Stomach smooth muscle (tissue), 2 donors: ENCODE measurements at regions not wholly inside any gene's neighbourhood (a gene's known extent, or its start where the extent isn't known, plus 50 kb on each side); places are given as distances from the start of the nearest gene placed in this dataset.
"Not testable (repeated sequence)": the region's sequence is repeated elsewhere in the genome, so short reads cannot be mapped to it uniquely, and the experiment has no call there.

Source experiments
- H3K27ac ChIP-seq: one replicate; pipeline ENCODE4 v1.7.0; 2013; ENCODE audit warnings: mild to moderate bottlenecking, low read length, inconsistent platforms
- H3K27me3 ChIP-seq, 2 donors: one replicate each; pipeline ENCODE4 v1.7.0; 2013; ENCODE audit warnings: low read length in 2 of 2; ENCODE audit not compliant: insufficient read depth in 2 of 2, control insufficient read depth in 1 of 2
- H3K36me3 ChIP-seq, 2 donors: one replicate each; pipeline ENCODE4 v1.7.0; 2013; ENCODE audit warnings: low read length in 2 of 2; ENCODE audit not compliant: control insufficient read depth in 2 of 2, insufficient read depth in 2 of 2
- H3K4me1 ChIP-seq: one replicate; pipeline ENCODE4 v1.7.0; 2013; ENCODE audit warnings: low read length; ENCODE audit not compliant: control insufficient read depth, insufficient read depth
- H3K4me3 ChIP-seq, 2 donors: one replicate each; pipeline ENCODE4 v1.7.0; 2013; ENCODE audit warnings: low read length in 2 of 2
- H3K9ac ChIP-seq, 2 donors: one replicate each; pipeline ENCODE4 v1.7.0; 2013; ENCODE audit warnings: low read length in 2 of 2, mild to moderate bottlenecking in 1 of 2
- H3K9me3 ChIP-seq, 2 donors: one replicate each; pipeline ENCODE4 v1.7.0; 2013; ENCODE audit warnings: low read length in 2 of 2; ENCODE audit not compliant: control insufficient read depth in 2 of 2
- donor health status: healthy.
- donor health status: Pancreatic carcinoma.

- peaks cover 17% of the 10 kb centered on the region for H3K4me1 ChIP-seq
- not testable (repeated sequence) for H3K4me3 ChIP-seq, H3K27ac ChIP-seq, H3K36me3 ChIP-seq, H3K9ac ChIP-seq, H3K9me3 ChIP-seq, H3K27me3 ChIP-seq
These were observed 73.6 kb downstream of the KLF15 start for GRCh38 chr3:126283651-126284050.

DNA sequence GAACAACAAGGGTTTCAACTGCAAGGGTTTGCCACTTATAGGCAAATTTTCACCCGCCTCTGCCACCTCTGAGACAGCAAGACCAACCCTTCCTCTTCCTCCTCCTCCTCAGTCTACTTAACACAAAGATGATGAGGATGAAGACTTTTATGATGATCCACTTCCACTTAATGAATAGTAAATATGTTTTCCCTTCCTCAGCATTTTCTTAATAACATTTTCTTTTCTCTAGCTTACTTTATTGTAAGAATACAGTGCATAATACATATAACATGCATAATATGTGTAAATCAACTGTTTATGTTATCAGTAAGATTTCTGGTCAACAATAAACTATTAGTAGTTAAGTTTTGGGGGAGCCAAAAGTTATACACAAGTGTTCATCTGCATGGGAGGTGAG lies 77.4 kb downstream of the KLF15 start:
- H3K4me3 ChIP-seq = no peak overlapping the region
- no peak overlapping the region for H3K9ac ChIP-seq
- peaks cover 0 to 2% of the 10 kb centered on the region in 2 donors for H3K27me3 ChIP-seq
- H3K4me1 ChIP-seq = no peaks in the 10 kb centered on the region
- no peaks in the 10 kb centered on the region for H3K9me3 ChIP-seq
- no peaks in the 10 kb centered on the region for H3K36me3 ChIP-seq
- no peak overlapping the region for H3K27ac ChIP-seq

DNA sequence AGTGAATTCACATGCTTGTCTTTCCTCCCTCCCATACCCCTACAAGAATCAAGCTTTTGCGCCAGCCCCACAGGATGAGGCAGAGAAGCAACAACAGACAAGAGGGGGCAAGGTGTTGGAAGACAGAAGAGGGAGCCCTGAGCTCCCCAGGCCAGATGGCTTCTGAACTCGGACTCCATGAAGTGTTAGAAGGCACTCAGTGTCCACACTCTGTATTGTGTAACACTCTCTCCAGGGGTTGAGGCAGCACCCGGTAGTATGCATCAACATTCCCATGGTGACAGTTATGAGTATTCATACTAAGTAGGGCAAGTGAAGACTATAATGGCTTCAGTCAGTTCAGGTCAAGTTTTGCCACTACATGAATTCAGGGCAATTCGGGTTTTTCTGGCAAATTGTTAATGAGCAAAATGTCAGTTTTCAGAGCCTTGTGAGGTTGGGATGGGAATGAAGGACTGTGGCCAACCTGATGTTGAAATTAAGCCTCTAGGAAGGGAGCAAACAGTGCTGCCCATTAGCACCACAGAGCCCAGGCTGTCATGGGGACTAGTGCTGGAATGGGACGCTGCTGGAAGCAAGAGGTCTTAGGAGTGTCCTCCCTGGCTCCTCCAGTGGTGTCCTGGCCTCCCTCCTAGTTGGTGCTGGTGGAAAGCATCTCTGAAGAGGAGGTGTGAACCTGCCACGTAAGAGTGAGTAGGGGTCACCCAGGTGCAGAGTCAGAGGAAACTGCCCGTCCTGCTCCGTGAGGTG lies 79.4 kb downstream of the KLF15 start:
- Histone ChIP-seq H3K4me1 (no peaks in the 10 kb centered on the region), H3K4me3 (no peak overlapping the region), H3K27me3 (peaks cover 0 to 2% of the 10 kb centered on the region in 2 donors), H3K9me3 (no peaks in the 10 kb centered on the region), H3K9ac (no peak overlapping the region), H3K36me3 (no peaks in the 10 kb centered on the region), H3K27ac (no peak overlapping the region)

GRCh38 chr3:126275620-126275904 lies 81.6 kb downstream of the KLF15 start:
- no peak overlapping the region for H3K27ac ChIP-seq
- no peak overlapping the region for H3K9ac ChIP-seq
- H3K4me1 ChIP-seq = peaks cover 2% of the 10 kb centered on the region
- peaks cover 0 to 2% of the 10 kb centered on the region in 2 donors for H3K27me3 ChIP-seq
- H3K36me3 ChIP-seq = no peaks in the 10 kb centered on the region
- H3K4me3 ChIP-seq = no peak overlapping the region
- no peaks in the 10 kb centered on the region for H3K9me3 ChIP-seq

DNA sequence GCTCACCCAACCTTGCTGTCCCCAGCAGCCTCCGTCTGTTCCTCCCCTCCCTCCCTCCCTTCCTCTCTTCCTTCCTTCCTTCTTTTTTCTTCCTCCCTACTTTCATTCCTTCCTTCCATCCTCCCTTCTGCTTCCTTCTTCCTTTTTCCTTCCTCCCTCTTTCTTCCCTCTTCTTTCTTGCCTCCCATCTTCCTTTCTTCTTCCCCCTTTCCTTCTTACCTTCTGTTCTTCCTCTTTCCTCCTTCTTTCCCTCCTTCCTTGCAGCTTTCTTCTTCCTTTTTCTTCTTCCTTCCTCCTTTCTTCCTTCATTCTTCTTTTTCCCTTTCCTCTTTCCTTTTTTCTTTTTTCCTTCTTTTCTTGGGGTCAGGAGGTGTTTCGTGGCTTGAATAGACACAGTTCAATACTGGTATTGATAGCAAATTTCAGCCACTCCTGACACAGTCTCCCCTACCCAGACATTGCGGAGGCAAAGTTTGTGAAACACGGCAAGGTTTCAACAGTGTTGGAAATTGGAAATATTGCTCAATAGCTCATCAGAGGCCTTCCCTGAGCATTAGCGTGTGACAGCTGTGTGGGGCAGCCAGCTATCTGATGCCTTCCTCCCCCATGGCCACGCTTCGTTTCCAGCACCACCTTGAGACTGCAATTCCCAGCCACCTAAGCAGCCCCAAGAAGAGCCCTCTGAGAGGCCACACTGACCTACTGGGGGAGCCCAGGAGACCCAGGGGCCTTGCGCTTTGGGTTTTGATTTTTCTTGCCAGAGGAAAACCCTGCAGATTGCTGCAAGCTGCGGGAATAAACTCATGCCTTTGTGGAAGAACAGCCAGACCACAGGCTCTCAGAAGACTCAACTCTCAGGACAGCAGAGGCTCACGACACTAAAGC lies 82.2 kb downstream of the KLF15 start:
- Histone ChIP-seq H3K36me3 (no peaks in the 10 kb centered on the region), H3K9ac (no peak overlapping the region), H3K4me3 (no peak overlapping the region), H3K27me3 (peaks cover 0 to 2% of the 10 kb centered on the region in 2 donors), H3K9me3 (no peaks in the 10 kb centered on the region), H3K27ac (no peak overlapping the region), H3K4me1 (peaks cover 8% of the 10 kb centered on the region)

GRCh38 chr3:126270145-126270811 lies 86.9 kb downstream of the KLF15 start:
- H3K27me3 ChIP-seq = no peaks in the 10 kb centered on the region
- H3K27ac ChIP-seq = peak overlapping the region; percentile 92
- H3K36me3 ChIP-seq = no peaks in the 10 kb centered on the region
- peak overlapping the region; percentile 1 to 5 for H3K9ac ChIP-seq
- H3K9me3 ChIP-seq = no peaks in the 10 kb centered on the region
- peaks cover 35% of the 10 kb centered on the region for H3K4me1 ChIP-seq
- H3K4me3 ChIP-seq = peak overlapping the region in 1 of 2 donors; percentile 35

DNA sequence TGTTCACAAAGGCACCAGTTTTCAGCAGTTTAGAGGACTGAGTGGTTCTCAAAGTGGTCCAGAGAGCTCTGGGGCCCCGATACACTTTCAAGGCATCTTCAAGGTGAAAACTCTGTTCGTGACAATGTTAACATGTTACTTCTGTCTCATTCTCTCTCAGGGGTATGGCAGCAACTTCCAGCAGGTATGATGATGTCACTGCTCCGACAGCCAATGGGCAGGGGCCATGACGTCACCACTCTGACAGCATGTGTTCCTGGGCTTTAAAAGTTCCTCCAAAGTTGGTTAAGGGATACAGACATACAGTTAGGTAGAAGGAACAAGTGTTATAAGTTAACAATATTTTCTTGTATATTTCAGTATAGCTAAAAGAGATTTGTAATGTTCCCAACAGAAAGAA lies 87.9 kb downstream of the KLF15 start:
- Histone ChIP-seq H3K4me3 (no peak overlapping the region), H3K4me1 (peaks cover 35% of the 10 kb centered on the region), H3K27me3 (no peaks in the 10 kb centered on the region), H3K9me3 (no peaks in the 10 kb centered on the region), H3K9ac (no peak overlapping the region), H3K27ac (peak overlapping the region; percentile 92), H3K36me3 (no peaks in the 10 kb centered on the region)

GRCh38 chr3:126268866-126269265 lies 88.3 kb downstream of the KLF15 start:
- Histone ChIP-seq H3K4me1 (peaks cover 35% of the 10 kb centered on the region), H3K4me3 (no peak overlapping the region), H3K9me3 (no peaks in the 10 kb centered on the region), H3K27me3 (no peaks in the 10 kb centered on the region), H3K27ac (peak overlapping the region; percentile 92), H3K36me3 (no peaks in the 10 kb centered on the region), H3K9ac (no peak overlapping the region)

GRCh38 chr3:126267976-126268615 lies 87.7 kb upstream of the ALDH1L1 start:
- Histone ChIP-seq H3K9me3 (no peaks in the 10 kb centered on the region), H3K36me3 (no peaks in the 10 kb centered on the region), H3K4me3 (peak overlapping the region in 1 of 2 donors; percentile 70), H3K4me1 (peaks cover 35% of the 10 kb centered on the region), H3K27me3 (no peaks in the 10 kb centered on the region), H3K27ac (peak overlapping the region; percentile 91), H3K9ac (peak overlapping the region; percentile 61 to 75)

- no peaks in the 10 kb centered on the region for H3K27me3 ChIP-seq
- peaks cover 35% of the 10 kb centered on the region for H3K4me1 ChIP-seq
- peak overlapping the region; percentile 61 to 70 for H3K4me3 ChIP-seq
- H3K36me3 ChIP-seq = no peaks in the 10 kb centered on the region
- H3K9me3 ChIP-seq = no peaks in the 10 kb centered on the region
- H3K9ac ChIP-seq = peak overlapping the region; percentile 61 to 75
- H3K27ac ChIP-seq = peak overlapping the region; percentile 91
These were observed 87.0 kb upstream of the ALDH1L1 start for GRCh38 chr3:126267169-126267975.
